ENCODE measurements at regions not wholly inside any gene's neighbourhood (a gene's known extent, or its start where the extent isn't known, plus 50 kb on each side); places are given as distances from the start of the nearest gene placed in this dataset.

DNA sequence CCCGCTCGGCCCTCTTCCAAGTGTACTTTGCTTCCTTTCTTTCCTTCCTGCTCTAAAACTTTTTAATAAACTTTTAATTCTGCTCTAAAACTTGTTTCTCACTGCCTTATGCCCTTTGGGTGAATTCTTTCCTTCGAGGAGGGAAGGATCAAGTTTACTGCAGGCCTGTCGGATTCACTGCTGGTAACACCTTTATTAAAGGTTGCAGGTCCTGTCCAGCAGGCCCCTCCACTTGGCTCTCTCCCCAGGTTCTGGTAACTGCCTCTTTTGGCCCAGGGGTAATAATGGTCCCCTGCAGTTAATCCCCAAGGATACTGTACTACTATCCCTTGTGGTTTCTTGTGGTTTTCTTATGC, 152.7 kb upstream of the EEA1 start:
- Histone ChIP-seq H3F3A (ENCODE audit: low read depth) (no peaks in the 10 kb centered on the region), H3K4me3 (ENCODE audit: low read length, poor library complexity, severe bottlenecking) (no peak overlapping the region), H3K4me2 (ENCODE audit: low read depth, low read length, poor library complexity, severe bottlenecking) (no peak overlapping the region), H3K9ac (ENCODE audit: low read depth, low read length, poor library complexity, severe bottlenecking) (no peak overlapping the region), H3K79me2 (ENCODE audit: insufficient read depth, low read length) (no peaks in the 10 kb centered on the region), H3K9me2 (replicated peaks; ENCODE audit: low read depth, low read length) (no peaks in the 10 kb centered on the region), H3K27me3 (ENCODE audit: insufficient read depth, low read length, poor library complexity, severe bottlenecking) (no peaks in the 10 kb centered on the region), H3K9me3 (ENCODE audit: insufficient read depth, low read depth, low read length) (no peaks in the 10 kb centered on the region), H4K20me1 (ENCODE audit: insufficient read depth, low read length, poor library complexity, severe bottlenecking) (no peaks in the 10 kb centered on the region), H2AFZ (ENCODE audit: low read length) (no peak overlapping the region), H3K36me3 (ENCODE audit: insufficient read depth, low read length) (no peaks in the 10 kb centered on the region), H3K4me1 (ENCODE audit: insufficient read depth, low read length, poor library complexity, severe bottlenecking) (no peaks in the 10 kb centered on the region)
- TF ChIP-seq EZH2phosphoT487 (IDR thresholded peaks at IDR 0.05; ENCODE audit: borderline replicate concordance): no peak
- TF ChIP-seq, protein P1, sequence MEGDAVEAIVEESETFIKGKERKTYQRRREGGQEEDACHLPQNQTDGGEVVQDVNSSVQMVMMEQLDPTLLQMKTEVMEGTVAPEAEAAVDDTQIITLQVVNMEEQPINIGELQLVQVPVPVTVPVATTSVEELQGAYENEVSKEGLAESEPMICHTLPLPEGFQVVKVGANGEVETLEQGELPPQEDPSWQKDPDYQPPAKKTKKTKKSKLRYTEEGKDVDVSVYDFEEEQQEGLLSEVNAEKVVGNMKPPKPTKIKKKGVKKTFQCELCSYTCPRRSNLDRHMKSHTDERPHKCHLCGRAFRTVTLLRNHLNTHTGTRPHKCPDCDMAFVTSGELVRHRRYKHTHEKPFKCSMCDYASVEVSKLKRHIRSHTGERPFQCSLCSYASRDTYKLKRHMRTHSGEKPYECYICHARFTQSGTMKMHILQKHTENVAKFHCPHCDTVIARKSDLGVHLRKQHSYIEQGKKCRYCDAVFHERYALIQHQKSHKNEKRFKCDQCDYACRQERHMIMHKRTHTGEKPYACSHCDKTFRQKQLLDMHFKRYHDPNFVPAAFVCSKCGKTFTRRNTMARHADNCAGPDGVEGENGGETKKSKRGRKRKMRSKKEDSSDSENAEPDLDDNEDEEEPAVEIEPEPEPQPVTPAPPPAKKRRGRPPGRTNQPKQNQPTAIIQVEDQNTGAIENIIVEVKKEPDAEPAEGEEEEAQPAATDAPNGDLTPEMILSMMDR (conservative IDR thresholded peaks at IDR 0.05; ENCODE audit: low read length): no peak

- Histone ChIP-seq H4K20me1 (ENCODE audit: insufficient read depth, low read length, poor library complexity, severe bottlenecking) (no peaks in the 10 kb centered on the region), H3K9me3 (ENCODE audit: insufficient read depth, low read depth, low read length) (no peaks in the 10 kb centered on the region), H3K79me2 (ENCODE audit: insufficient read depth, low read length) (no peaks in the 10 kb centered on the region), H3F3A (ENCODE audit: low read depth) (no peaks in the 10 kb centered on the region), H3K36me3 (ENCODE audit: insufficient read depth, low read length) (no peaks in the 10 kb centered on the region), H3K9ac (ENCODE audit: low read depth, low read length, poor library complexity, severe bottlenecking) (no peak overlapping the region), H2AFZ (ENCODE audit: low read length) (no peak overlapping the region), H3K27me3 (ENCODE audit: insufficient read depth, low read length, poor library complexity, severe bottlenecking) (no peaks in the 10 kb centered on the region), H3K4me2 (ENCODE audit: low read depth, low read length, poor library complexity, severe bottlenecking) (no peak overlapping the region), H3K4me1 (ENCODE audit: insufficient read depth, low read length, poor library complexity, severe bottlenecking) (no peaks in the 10 kb centered on the region), H3K4me3 (ENCODE audit: low read length, poor library complexity, severe bottlenecking) (no peak overlapping the region), H3K9me2 (replicated peaks; ENCODE audit: low read depth, low read length) (no peaks in the 10 kb centered on the region)
- TF ChIP-seq EZH2phosphoT487 (IDR thresholded peaks at IDR 0.05; ENCODE audit: borderline replicate concordance): no peak
- TF ChIP-seq, protein P1 (conservative IDR thresholded peaks at IDR 0.05; ENCODE audit: low read length): no peak
These were observed 156.5 kb upstream of the EEA1 start for GRCh38 chr12:93085383-93086287.

DNA sequence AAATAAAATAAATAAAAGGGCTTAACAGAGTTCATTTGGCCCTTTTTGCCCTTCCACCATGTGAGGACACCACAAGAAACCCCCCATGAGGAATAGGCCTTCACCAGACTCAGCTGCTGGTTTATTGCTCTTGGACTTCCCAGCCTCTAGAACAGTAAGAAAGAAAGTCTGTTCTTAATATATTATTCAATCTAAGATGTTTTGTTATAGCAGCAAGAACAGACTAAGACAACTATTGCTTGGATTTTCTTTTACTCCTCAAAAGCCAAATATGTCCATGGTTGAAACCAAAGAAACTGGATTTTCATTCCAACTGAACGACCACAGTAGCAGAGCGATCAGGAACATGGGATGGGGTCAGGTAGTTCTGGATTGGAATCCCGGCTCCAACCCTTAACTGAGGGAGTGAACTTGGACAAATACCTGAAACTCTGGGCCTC, 157.2 kb upstream of the EEA1 start:
- Histone ChIP-seq H2AFZ (ENCODE audit: low read length) (no peak overlapping the region), H3F3A (ENCODE audit: low read depth) (no peaks in the 10 kb centered on the region), H3K4me2 (ENCODE audit: low read depth, low read length, poor library complexity, severe bottlenecking) (no peak overlapping the region), H3K9me3 (ENCODE audit: insufficient read depth, low read depth, low read length) (no peaks in the 10 kb centered on the region), H3K4me1 (ENCODE audit: insufficient read depth, low read length, poor library complexity, severe bottlenecking) (no peaks in the 10 kb centered on the region), H3K9ac (ENCODE audit: low read depth, low read length, poor library complexity, severe bottlenecking) (no peak overlapping the region), H3K79me2 (ENCODE audit: insufficient read depth, low read length) (no peaks in the 10 kb centered on the region), H4K20me1 (ENCODE audit: insufficient read depth, low read length, poor library complexity, severe bottlenecking) (no peaks in the 10 kb centered on the region), H3K9me2 (replicated peaks; ENCODE audit: low read depth, low read length) (no peaks in the 10 kb centered on the region), H3K36me3 (ENCODE audit: insufficient read depth, low read length) (no peaks in the 10 kb centered on the region), H3K27me3 (ENCODE audit: insufficient read depth, low read length, poor library complexity, severe bottlenecking) (no peaks in the 10 kb centered on the region), H3K4me3 (ENCODE audit: low read length, poor library complexity, severe bottlenecking) (no peak overlapping the region)
- TF ChIP-seq, protein P1 (conservative IDR thresholded peaks at IDR 0.05; ENCODE audit: low read length): no peak
- TF ChIP-seq EZH2phosphoT487 (IDR thresholded peaks at IDR 0.05; ENCODE audit: borderline replicate concordance): no peak
